Mesodermal cell (in vitro differentiated cells): ENCODE measurements at regions not wholly inside any gene's neighbourhood (a gene's known extent, or its start where the extent isn't known, plus 50 kb on each side); places are given as distances from the start of the nearest gene placed in this dataset.
"Not testable (repeated sequence)": the region's sequence is repeated elsewhere in the genome, so short reads cannot be mapped to it uniquely, and the experiment has no call there.

ENCODE experiments used
- H3K27ac ChIP-seq: 2 replicates; pipeline ENCODE4 v1.7.0; 2013; ENCODE audit warnings: mild to moderate bottlenecking, low read depth, low read length, moderate library complexity; ENCODE audit not compliant: severe bottlenecking
- H3K36me3 ChIP-seq: 2 replicates; pipeline ENCODE4 v1.7.1; 2013; ENCODE audit warnings: mild to moderate bottlenecking, low read length, moderate library complexity; ENCODE audit not compliant: control insufficient read depth, insufficient read depth
- H3K4me1 ChIP-seq: one replicate; pipeline ENCODE4 v1.7.1; 2013; ENCODE audit warnings: mild to moderate bottlenecking, low read length; ENCODE audit not compliant: insufficient read depth, control insufficient read depth, poor library complexity, severe bottlenecking
- H3K4me3 ChIP-seq: 2 replicates; pipeline ENCODE4 v1.7.0; 2013; ENCODE audit warnings: low read length, control low read depth, mild to moderate bottlenecking; ENCODE audit not compliant: insufficient read depth, poor library complexity, severe bottlenecking; ENCODE audit errors: extremely low read depth
- H3K9me3 ChIP-seq: 2 replicates; pipeline ENCODE4 v1.7.1; 2013; ENCODE audit warnings: mild to moderate bottlenecking, low read length, moderate library complexity; ENCODE audit not compliant: control insufficient read depth
- WGBS, 2 experiments: methylation state at CpG; one replicate each; pipeline ENCODE4 v1.1.5; 2013; ENCODE audit warnings: missing lambda C conversion rate in 2 of 2; ENCODE audit not compliant: insufficient coverage in 2 of 2; 5-methylcytosine and 5-hydroxymethylcytosine counted together

DNA sequence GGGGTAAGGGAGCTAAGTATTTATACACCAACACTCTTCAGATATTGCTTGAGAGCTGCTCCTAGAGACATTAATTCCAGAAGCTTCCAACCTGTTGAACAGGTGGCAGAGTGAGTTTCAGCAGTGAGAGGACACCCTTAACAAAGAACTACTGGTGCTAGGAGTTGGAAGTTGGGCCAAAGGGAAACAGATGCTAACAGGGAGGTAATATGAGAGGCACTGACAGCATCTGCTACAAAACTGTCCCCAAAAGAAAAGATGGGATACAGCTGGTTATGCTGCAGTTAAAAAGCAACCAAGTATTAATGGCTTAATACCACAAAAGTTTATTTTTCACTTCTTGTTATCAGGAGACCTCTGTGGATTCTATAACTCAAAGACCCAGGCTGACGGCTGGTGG is 104.5 kb upstream of the SATB1 start:
- whole genome bisulfite sequencing, 2 experiments = 83% methylated on average over 1 of the region's 1 CpG; no CpG with 5 or more reads in 1 of the 2 experiments
- Histone ChIP-seq H3K27ac (no peak overlapping the region), H3K36me3 (no peaks in the 10 kb centered on the region), H3K4me3 (no peak overlapping the region), H3K9me3 (no peaks in the 10 kb centered on the region), H3K4me1 (no peaks in the 10 kb centered on the region)

DNA sequence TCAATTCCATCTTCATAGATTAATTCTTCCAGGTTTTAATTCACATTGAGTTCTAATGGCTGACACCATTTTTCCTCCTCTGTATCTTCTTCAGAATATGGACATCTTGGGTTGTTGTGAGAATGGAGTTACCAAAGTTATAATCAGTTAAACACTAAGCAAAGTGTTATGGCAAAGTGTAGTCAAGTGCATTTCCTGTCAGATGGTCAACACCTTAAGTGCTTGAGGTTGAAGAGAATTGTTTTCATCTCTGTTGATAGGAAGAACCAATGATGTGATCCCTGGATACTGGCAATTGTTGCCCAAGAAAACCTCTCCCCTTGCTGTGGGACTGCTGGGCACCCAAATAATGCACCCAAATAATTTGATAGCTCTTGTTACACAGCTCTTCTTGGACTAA is 102.6 kb upstream of the SATB1 start:
- no peak overlapping the region for H3K27ac ChIP-seq
- no peaks in the 10 kb centered on the region for H3K9me3 ChIP-seq
- no peak overlapping the region for H3K4me3 ChIP-seq
- no peaks in the 10 kb centered on the region for H3K4me1 ChIP-seq
- no peaks in the 10 kb centered on the region for H3K36me3 ChIP-seq

DNA sequence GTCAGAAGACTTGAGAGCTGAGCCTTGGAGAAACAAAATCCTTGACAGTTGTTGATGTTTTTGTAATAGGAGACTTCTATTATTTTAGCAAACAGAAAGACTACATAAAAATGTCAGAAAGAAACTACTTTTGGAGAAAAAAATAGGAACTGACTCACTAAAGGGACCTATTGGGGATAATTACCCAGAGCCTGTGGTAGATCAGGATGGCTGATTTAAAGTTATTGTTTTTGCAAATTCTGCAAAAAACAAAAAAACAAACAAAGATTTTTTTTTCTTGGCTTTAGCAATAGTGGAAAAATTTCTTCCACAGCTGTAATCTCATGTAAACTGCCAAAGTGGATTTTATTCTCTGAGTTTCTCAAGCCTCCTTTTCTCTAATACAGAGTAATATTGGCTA is 101.5 kb upstream of the SATB1 start:
- Histone ChIP-seq H3K27ac (no peak overlapping the region), H3K36me3 (no peaks in the 10 kb centered on the region), H3K4me3 (no peak overlapping the region), H3K9me3 (no peaks in the 10 kb centered on the region), H3K4me1 (no peaks in the 10 kb centered on the region)

DNA sequence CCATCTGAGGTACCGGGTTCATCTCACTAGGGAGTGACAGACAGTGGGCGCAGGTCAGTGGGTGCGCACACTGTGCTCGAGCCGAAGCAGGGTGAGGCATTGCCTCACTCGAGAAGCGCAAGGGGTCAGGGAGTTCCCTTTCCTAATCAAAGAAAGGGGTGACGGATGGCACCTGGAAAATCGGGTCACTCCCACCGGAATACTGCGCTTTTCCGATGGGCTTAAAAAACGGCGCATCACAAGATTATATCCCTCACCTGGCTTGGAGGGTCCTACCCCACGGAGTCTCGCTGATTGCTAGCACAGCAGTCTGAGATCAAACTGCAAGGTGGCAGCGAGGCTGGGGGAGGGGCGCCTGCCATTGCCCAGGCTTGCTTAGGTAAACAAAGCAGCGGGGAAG is 91.0 kb upstream of the SATB1 start:
- 81 to 82% methylated on average over 7 to 12 of the region's 19 CpGs for WGBS, 2 experiments
- not testable (repeated sequence) for H3K4me3 ChIP-seq

DNA sequence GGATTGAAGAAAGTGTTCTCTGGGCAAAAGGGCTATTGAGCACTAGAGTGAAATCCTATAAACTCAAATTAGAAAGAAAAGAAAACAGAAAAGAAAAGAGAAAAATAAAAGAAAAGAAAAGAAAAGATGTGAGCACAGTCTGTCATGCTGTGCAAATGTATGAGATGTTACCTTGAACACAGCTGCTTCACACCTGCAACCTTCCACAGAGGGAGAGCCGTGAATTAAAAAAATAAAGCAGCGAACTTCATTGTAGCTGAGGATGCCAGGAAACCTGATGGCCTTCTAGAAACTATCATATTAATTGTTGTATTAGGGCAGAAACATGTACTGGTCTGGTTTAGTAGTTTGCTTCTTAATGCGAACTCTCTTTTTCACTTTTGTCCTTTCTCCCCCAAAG is 88.0 kb upstream of the SATB1 start:
- no peaks in the 10 kb centered on the region for H3K4me1 ChIP-seq
- no peaks in the 10 kb centered on the region for H3K9me3 ChIP-seq
- no peak overlapping the region for H3K27ac ChIP-seq
- 80% methylated on average over 1 of the region's 3 CpGs; no CpG with 5 or more reads in 1 of the 2 experiments for WGBS, 2 experiments
- H3K36me3 ChIP-seq = no peaks in the 10 kb centered on the region
- no peak overlapping the region for H3K4me3 ChIP-seq

More for the DNA sequence above, 91.0 kb upstream of the SATB1 start:
- not testable (repeated sequence) for H3K9me3 ChIP-seq, H3K36me3 ChIP-seq, H3K27ac ChIP-seq, H3K4me1 ChIP-seq

DNA sequence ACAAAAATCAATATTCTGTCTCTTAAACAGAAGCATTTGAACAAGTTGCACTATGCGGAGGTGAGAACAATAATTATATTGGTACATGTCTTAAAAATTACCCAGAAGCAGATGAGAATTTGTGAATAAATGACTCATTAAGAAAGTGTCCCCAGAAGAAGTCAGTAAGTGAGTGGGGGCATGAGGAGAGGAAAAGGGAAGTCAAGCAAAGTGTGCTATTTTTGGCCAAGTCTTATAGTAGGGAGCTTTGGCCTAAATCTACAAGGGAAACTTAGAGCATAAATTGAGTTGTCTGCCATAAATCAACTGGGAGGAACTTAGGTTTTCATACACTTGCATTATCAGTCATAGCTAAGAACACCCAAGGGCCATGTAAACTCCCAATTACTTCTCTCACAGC is 86.9 kb upstream of the SATB1 start:
- Histone ChIP-seq H3K9me3 (no peaks in the 10 kb centered on the region), H3K27ac (no peak overlapping the region), H3K36me3 (no peaks in the 10 kb centered on the region), H3K4me3 (no peak overlapping the region), H3K4me1 (no peaks in the 10 kb centered on the region)
- WGBS, 2 experiments = no CpG with 5 or more reads among the region's 1 CpG

DNA sequence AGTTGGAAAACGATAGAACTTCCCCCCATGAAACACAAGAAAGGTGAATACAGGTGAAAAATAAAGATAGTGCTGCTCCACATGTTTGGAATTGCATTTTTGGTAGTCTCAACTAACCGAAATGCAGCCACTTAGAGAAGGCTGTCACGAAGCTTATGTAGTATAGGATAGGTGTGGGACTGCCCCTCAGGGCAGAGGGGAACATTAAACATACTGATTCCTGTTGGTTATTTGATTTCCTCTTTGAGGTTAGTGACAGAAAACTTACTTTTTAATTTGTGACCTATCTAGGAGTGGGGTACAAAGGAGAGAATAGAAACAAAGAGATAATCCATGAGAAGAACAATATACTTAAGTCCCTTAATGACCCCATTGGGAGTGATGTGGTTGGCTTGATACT is 85.8 kb upstream of the SATB1 start:
- 81 to 97% methylated on average over 2 of the region's 3 CpGs for WGBS, 2 experiments
- H3K27ac ChIP-seq = no peak overlapping the region
- no peak overlapping the region for H3K4me3 ChIP-seq
- H3K9me3 ChIP-seq = no peaks in the 10 kb centered on the region
- H3K36me3 ChIP-seq = no peaks in the 10 kb centered on the region
- no peaks in the 10 kb centered on the region for H3K4me1 ChIP-seq

DNA sequence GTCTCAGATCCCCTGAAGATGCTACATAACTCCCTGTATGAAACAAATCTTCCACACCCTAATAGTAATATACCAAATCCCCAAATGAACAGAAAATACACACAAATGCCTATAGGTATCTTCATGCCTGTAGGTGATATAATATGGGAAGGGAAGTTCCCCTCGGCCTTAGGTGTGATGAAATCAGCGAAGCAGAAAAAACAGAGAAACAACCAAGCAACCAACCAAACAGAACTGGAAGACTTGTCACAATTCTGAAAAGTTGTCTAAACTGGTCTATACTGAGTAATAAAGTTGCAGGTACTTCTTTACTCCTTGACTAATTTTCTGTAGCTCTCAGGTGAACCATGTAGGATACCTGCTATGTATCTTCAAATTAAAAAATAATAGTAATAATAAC is 82.2 kb upstream of the SATB1 start:
- Histone ChIP-seq H3K27ac (no peak overlapping the region), H3K9me3 (no peaks in the 10 kb centered on the region), H3K4me1 (no peaks in the 10 kb centered on the region), H3K36me3 (no peaks in the 10 kb centered on the region), H3K4me3 (no peak overlapping the region)
- WGBS, 2 experiments = no CpG with 5 or more reads among the region's 2 CpGs

DNA sequence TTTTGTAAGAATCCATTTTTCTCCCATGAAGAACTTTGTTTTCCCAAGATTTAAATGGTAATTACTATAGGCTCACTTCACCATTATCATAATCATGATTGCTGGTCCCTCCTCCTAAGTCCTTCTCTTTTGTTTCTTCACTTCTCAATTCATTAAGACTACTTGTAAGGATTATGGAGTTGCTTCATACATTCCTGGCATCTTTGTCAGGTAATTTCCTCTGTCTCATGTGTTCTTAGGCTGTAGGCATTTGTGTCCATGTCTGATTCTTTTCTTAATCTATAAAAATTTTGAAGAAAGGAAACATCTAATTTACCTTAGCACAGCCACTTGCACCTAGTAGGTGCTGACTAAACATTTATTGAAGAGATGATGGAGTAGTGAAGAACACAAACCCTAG is 79.9 kb upstream of the SATB1 start:
- Histone ChIP-seq H3K36me3 (no peaks in the 10 kb centered on the region), H3K4me1 (no peaks in the 10 kb centered on the region), H3K27ac (no peak overlapping the region), H3K9me3 (no peaks in the 10 kb centered on the region), H3K4me3 (no peak overlapping the region)

DNA sequence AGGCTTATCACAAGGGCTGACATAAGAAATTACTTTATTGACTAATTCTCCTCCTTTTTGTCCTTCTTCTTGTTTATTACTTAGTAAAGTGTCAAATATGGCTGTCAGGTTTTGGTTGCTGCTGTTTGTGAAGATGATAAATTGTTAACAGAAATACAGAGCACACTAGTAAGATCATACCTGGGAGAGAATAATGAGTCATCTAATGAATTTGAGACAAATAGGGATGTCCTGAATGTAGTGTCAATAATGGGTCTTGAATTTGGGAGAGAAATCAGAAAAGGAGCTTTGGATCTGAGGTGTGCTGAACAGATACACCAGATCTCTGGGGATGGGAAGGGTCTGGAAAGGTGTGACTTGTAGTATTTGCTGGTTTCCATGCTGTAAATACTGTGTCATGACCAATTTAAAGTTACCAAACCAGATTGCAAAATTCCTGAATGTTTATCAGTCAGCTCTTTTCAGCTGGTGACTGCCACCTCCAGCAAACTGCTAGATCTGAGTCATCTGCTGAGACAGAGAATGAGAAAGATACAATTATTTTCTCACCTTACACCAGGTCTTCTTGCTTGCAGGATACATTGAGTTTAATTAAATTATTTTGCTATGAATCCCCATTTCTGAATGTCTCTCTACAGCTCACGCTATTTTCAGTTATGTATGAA is 76.7 kb upstream of the SATB1 start:
- peaks cover 4% of the 10 kb centered on the region for H3K4me1 ChIP-seq
- H3K9me3 ChIP-seq = no peaks in the 10 kb centered on the region
- no peaks in the 10 kb centered on the region for H3K36me3 ChIP-seq
- peak overlapping the region; percentile 24 for H3K27ac ChIP-seq
- H3K4me3 ChIP-seq = no peak overlapping the region
- WGBS, 2 experiments = 80% methylated on average over 1 of the region's 1 CpG; no CpG with 5 or more reads in 1 of the 2 experiments

DNA sequence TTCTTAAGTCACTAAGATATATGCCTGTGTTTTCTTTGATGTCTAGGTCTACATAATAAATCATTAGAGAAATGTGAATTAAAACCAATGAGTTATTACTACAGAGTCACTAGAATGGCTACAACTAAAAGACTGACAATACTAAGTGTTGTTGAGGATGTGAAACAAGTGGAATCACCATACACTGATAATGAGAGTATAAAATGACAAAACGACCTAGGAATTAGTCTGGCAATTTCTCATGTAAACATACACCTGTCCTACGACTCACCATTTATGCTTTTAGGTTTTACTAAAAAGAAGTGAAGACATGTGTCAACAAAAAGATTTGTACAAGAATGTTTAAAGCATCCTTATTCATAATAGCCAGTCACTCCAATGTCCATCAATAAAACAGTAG is 75.2 kb upstream of the SATB1 start:
- H3K4me1 ChIP-seq = peaks cover 4% of the 10 kb centered on the region
- H3K36me3 ChIP-seq = no peaks in the 10 kb centered on the region
- H3K27ac ChIP-seq = no peak overlapping the region
- no CpG with 5 or more reads among the region's 2 CpGs for WGBS, 2 experiments
- H3K9me3 ChIP-seq = no peaks in the 10 kb centered on the region
- H3K4me3 ChIP-seq = no peak overlapping the region
